IMR-90 (cell line): ENCODE measurements at regions not wholly inside any gene's neighbourhood (a gene's known extent, or its start where the extent isn't known, plus 50 kb on each side); places are given as distances from the start of the nearest gene placed in this dataset.

ENCODE experiments used
- ATAC-seq: fragments of 200-7000 bp; cut with Tn5 transposase; 2 replicates; pipeline ENCODE4 v1.9.1; 2020; ENCODE audit warnings: low read depth, mild to moderate bottlenecking, moderate library complexity
- BruUV-seq: library from RNA; stranded (reverse); fragments of 400-500 nt; replicated peaks from 2 replicates; lab custom pipeline; 2021; lab: Mats Ljungman, UMichigan
- CTCF ChIA-PET: fragments of 300-600 bp; formaldehyde crosslinking; extraction: SDS; loops from one replicate; lab custom pipeline; 2021; ENCODE audit warnings: antibody characterized with exemption; lab: Yijun Ruan, JAX
- POLR2A ChIA-PET: fragments of 300-600 bp; sonication (Branson Sonifier 250); formaldehyde crosslinking; loops from one replicate; lab custom pipeline; 2022; ENCODE audit warnings: antibody characterized with exemption; ENCODE audit not compliant: unreplicated experiment; lab: Charles Lee
- DNase-seq: peaks from one replicate; pipeline ENCODE4 v3.0.0; 2013
- H2AFZ ChIP-seq: replicated peaks from 2 replicates; pipeline ENCODE3; 2013; ENCODE audit warnings: low read length, mild to moderate bottlenecking; ENCODE audit not compliant: poor library complexity
- H2AK5ac ChIP-seq: 2 replicates; pipeline ENCODE4 v1.6.1; 2013; ENCODE audit warnings: low read depth, low read length, inconsistent platforms
- H2AK9ac ChIP-seq: replicated peaks from 2 replicates; pipeline ENCODE3; 2013; ENCODE audit warnings: mild to moderate bottlenecking, low read depth, low read length, moderate library complexity; ENCODE audit not compliant: poor library complexity
- H2BK120ac ChIP-seq: 2 replicates; pipeline ENCODE4 v1.6.1; 2013; ENCODE audit warnings: low read depth, low read length, inconsistent platforms
- H2BK15ac ChIP-seq: 3 replicates; pipeline ENCODE4 v1.6.1; 2013; ENCODE audit warnings: low read depth, low read length, inconsistent platforms
- H2BK20ac ChIP-seq: 2 replicates; pipeline ENCODE4 v1.6.1; 2013; ENCODE audit warnings: low read depth, mild to moderate bottlenecking, inconsistent platforms, low read length, moderate library complexity
- H2BK5ac ChIP-seq: 2 replicates; pipeline ENCODE4 v1.6.1; 2013; ENCODE audit warnings: mild to moderate bottlenecking, low read depth, low read length, inconsistent platforms; ENCODE audit not compliant: poor library complexity, severe bottlenecking
- H3K14ac ChIP-seq: replicated peaks from 2 replicates; pipeline ENCODE4 v1.6.1; 2013; ENCODE audit warnings: low read depth, low read length, inconsistent platforms
- H3K18ac ChIP-seq: 2 replicates; pipeline ENCODE4 v1.6.1; 2013; ENCODE audit warnings: low read depth, low read length, control low read depth
- H3K23ac ChIP-seq: 2 replicates; pipeline ENCODE4 v1.6.1; 2013; ENCODE audit warnings: low read depth, low read length, inconsistent platforms
- H3K27ac ChIP-seq: 2 replicates; pipeline ENCODE4 v1.5.1; 2013; ENCODE audit warnings: mild to moderate bottlenecking, control low read depth, low read length; ENCODE audit not compliant: insufficient read depth
- H3K27me3 ChIP-seq: 2 replicates; pipeline ENCODE4 v1.6.1; 2013; ENCODE audit warnings: low read length; ENCODE audit not compliant: control insufficient read depth, insufficient read depth
- H3K36me3 ChIP-seq: 2 replicates; pipeline ENCODE4 v1.6.1; 2013; ENCODE audit warnings: low read length, mixed read lengths; ENCODE audit not compliant: control insufficient read depth, insufficient read depth
- H3K4ac ChIP-seq: 2 replicates; pipeline ENCODE4 v1.6.1; 2013; ENCODE audit warnings: low read depth, low read length, inconsistent platforms
- H3K4me1 ChIP-seq: 2 replicates; pipeline ENCODE4 v1.6.1; 2013; ENCODE audit warnings: low read length, mixed read lengths; ENCODE audit not compliant: control insufficient read depth, insufficient read depth
- H3K4me2 ChIP-seq: 2 replicates; pipeline ENCODE4 v1.6.1; 2013; ENCODE audit warnings: low read depth, mild to moderate bottlenecking, control low read depth, low read length, moderate library complexity
- H3K4me3 ChIP-seq: 2 replicates; pipeline ENCODE4 v1.5.1; 2013; ENCODE audit warnings: low read depth, mild to moderate bottlenecking, control low read depth, low read length, moderate library complexity; ENCODE audit not compliant: insufficient read depth
- H3K56ac ChIP-seq: 2 replicates; pipeline ENCODE4 v1.6.1; 2013; ENCODE audit warnings: low read length, inconsistent platforms; ENCODE audit not compliant: insufficient read depth; ENCODE audit errors: extremely low read depth
- H3K79me1 ChIP-seq, 2 experiments: 2 replicates each; pipeline ENCODE4 v1.6.1; 2013; ENCODE audit warnings: low read length in 2 of 2, inconsistent platforms in 1 of 2, low read depth in 1 of 2
- H3K9ac ChIP-seq: 2 replicates; pipeline ENCODE4 v1.6.1; 2013; ENCODE audit warnings: low read depth, low read length, control low read depth
- H3K9me1 ChIP-seq: 2 replicates; pipeline ENCODE4 v1.6.1; 2013; ENCODE audit warnings: low read length, inconsistent platforms; ENCODE audit not compliant: insufficient read depth
- H3K9me3 ChIP-seq: 2 replicates; pipeline ENCODE4 v1.6.1; 2013; ENCODE audit warnings: low read length; ENCODE audit not compliant: control insufficient read depth, insufficient read depth
- H4K20me1 ChIP-seq: 2 replicates; pipeline ENCODE4 v1.6.1; 2013; ENCODE audit warnings: low read length, inconsistent platforms; ENCODE audit not compliant: insufficient read depth
- H4K5ac ChIP-seq: 2 replicates; pipeline ENCODE4 v1.6.1; 2013; ENCODE audit warnings: mild to moderate bottlenecking, low read depth, low read length, control low read depth
- H4K8ac ChIP-seq, 2 experiments: 2 replicates each; pipeline ENCODE4 v1.6.1; 2013; ENCODE audit warnings: low read depth in 2 of 2, low read length in 2 of 2, control low read depth in 1 of 2, inconsistent platforms in 1 of 2
- H4K91ac ChIP-seq: 2 replicates; pipeline ENCODE4 v1.6.1; 2013; ENCODE audit warnings: low read depth, low read length, inconsistent platforms; ENCODE audit not compliant: insufficient read depth
- CTCF ChIP-seq: conservative IDR thresholded peaks from 2 replicates; pipeline ENCODE4 v1.5.1; 2012; ENCODE audit warnings: mild to moderate bottlenecking, low read depth, low read length, improper control_type of control experiment
- MAFK ChIP-seq: IDR thresholded peaks from 2 replicates; pipeline ENCODE4 v1.6.1; 2012; ENCODE audit warnings: low read depth, low read length, improper control_type of control experiment
- MAZ ChIP-seq: IDR thresholded peaks from 2 replicates; pipeline ENCODE4 v1.6.1; 2012; ENCODE audit warnings: low read depth, mild to moderate bottlenecking, low read length, improper control_type of control experiment, moderate library complexity, borderline replicate concordance
- NFE2L2 ChIP-seq: fragments of 150-350 bp; IDR thresholded peaks from 2 replicates; pipeline ENCODE4 v1.6.1; 2016; ENCODE audit warnings: low read depth, mild to moderate bottlenecking, low read length
- RCOR1 ChIP-seq: IDR thresholded peaks from 2 replicates; pipeline ENCODE4 v1.6.1; 2012; ENCODE audit warnings: mild to moderate bottlenecking, low read length, improper control_type of control experiment; ENCODE audit not compliant: insufficient replicate concordance
- WGBS, 2 experiments: methylation state at CpG; one replicate each; pipeline versions ENCODE4 v1.1.5 to v1.1.7; 2013; ENCODE audit warnings: missing lambda C conversion rate in 2 of 2; ENCODE audit not compliant: insufficient read length in 1 of 2; ENCODE audit errors: extremely low coverage in 2 of 2; 5-methylcytosine and 5-hydroxymethylcytosine counted together
- dilution Hi-C: fragments of 300-500 bp; cut with HindIII; formaldehyde crosslinking; loops from one replicate; pipeline ENCODE4 v1.14.3; 2018; ENCODE audit warnings: low sequenced_read_pairs; ENCODE audit not compliant: unreplicated experiment
- in situ Hi-C: fragments of 300-500 bp; cut with MboI; formaldehyde crosslinking; loops from 3 replicates; pipeline ENCODE4 v1.14.3; 2019; ENCODE audit warnings: low sequenced_read_pairs, inconsistent platforms, mixed read lengths
- intact Hi-C: fragments of 100-400 bp; cut with micrococcal nuclease; formaldehyde crosslinking; loops from 2 replicates; pipeline ENCODE4 v1.10.0; 2022

GRCh38 chr1:222256058-222256457 is 291.8 kb downstream of the HHIPL2 start:
- Histone ChIP-seq H4K8ac (no peak overlapping the region), H3K27ac (no peak overlapping the region), H2BK5ac (no peak overlapping the region), H2BK120ac (no peak overlapping the region), H3K9me3 (no peaks in the 10 kb centered on the region; the same call in 1 of the 2 replicates), H2AK5ac (no peak overlapping the region), H3K56ac (no peak overlapping the region), H3K4me1 (no peaks in the 10 kb centered on the region), H3K4me2 (no peak overlapping the region), H3K4ac (no peak overlapping the region), H3K36me3 (no peaks in the 10 kb centered on the region), H4K91ac (no peak overlapping the region), H3K18ac (no peak overlapping the region), H2BK15ac (no peak overlapping the region), H4K20me1 (no peaks in the 10 kb centered on the region), H3K27me3 (no peaks in the 10 kb centered on the region), H2AFZ (no peak overlapping the region), H3K14ac (no peak overlapping the region), H3K4me3 (no peak overlapping the region), H2BK20ac (no peak overlapping the region), H3K9ac (no peak overlapping the region), H3K9me1 (no peaks in the 10 kb centered on the region), H2AK9ac (no peak overlapping the region), H3K79me1 (no peaks in the 10 kb centered on the region), H3K23ac (no peak overlapping the region), H4K5ac (no peak overlapping the region)
- DNase-seq: no peak
- dilution Hi-C loops: no loop called here
- intact Hi-C loops: no loop called here
- no CpG with 5 or more reads among the region's 1 CpG for WGBS, 2 experiments
- ATAC-seq: no peak
- no TSS peak for BruUV-seq
- TF ChIP-seq CTCF (no peak), MAFK (peak; percentile 60), RCOR1 (no peak), MAZ (no peak), NFE2L2 (no peak)
- CTCF ChIA-PET: interaction anchor here (0.6 to 0.7 kb wide), 3 partner anchors 75 to 554 kb away, joined by 3 to 8 read pairs (median 3); no protein-coding TSS in a partner anchor
- POLR2A ChIA-PET: no interaction called here
- in situ Hi-C loops: no loop called here
